DOHH2 (cell line): ENCODE measurements at regions not wholly inside any gene's neighbourhood (a gene's known extent, or its start where the extent isn't known, plus 50 kb on each side); places are given as distances from the start of the nearest gene placed in this dataset.

Experiments
- EZH2phosphoT487 ChIP-seq: fragments of 200-600 bp; sonication (generic); IDR thresholded peaks from 2 replicates; pipeline ENCODE4 v1.6.1; 2017; ENCODE audit warnings: borderline replicate concordance, mild to moderate bottlenecking, antibody characterized with exemption, low read length, moderate library complexity, mixed read lengths
- TF ChIP-seq, protein P1 (sequence below): fragments of 200-600 bp; sonication (generic); IDR thresholded peaks from one replicate; pipeline ENCODE4 v1.5.1; 2014; ENCODE audit warnings: antibody characterized with exemption, mild to moderate bottlenecking, low read depth, low read length; ENCODE audit not compliant: poor library complexity, severe bottlenecking

DNA sequence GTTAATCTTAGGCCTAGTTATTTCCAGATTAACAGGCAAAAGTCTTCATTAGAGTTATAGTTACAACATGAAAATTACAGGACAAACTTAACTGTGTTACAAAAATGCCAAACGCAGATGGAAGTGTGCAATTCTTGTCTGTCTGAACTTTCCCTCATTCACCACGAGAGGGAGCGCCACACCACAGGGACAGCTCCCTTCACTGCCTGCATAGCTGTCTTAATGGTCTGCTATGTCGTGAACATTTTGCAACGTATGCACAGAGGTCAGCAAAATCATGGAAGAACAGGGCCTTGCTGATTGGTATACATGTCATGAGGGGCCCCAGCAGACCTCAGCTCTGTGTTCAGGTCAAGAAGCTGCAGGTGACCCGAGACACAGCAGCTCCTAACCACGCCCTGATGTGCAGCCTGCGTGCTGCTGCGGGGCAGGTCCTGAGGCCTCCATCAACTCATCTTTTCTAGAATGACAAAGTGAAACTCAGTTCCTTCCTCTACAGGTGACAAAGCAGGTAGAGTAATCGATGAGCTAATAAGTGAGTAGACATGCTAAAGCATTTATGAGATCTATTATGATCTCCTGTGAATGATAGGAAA, 78.8 kb upstream of the ATP8B1 start:
- TF ChIP-seq, protein P1, sequence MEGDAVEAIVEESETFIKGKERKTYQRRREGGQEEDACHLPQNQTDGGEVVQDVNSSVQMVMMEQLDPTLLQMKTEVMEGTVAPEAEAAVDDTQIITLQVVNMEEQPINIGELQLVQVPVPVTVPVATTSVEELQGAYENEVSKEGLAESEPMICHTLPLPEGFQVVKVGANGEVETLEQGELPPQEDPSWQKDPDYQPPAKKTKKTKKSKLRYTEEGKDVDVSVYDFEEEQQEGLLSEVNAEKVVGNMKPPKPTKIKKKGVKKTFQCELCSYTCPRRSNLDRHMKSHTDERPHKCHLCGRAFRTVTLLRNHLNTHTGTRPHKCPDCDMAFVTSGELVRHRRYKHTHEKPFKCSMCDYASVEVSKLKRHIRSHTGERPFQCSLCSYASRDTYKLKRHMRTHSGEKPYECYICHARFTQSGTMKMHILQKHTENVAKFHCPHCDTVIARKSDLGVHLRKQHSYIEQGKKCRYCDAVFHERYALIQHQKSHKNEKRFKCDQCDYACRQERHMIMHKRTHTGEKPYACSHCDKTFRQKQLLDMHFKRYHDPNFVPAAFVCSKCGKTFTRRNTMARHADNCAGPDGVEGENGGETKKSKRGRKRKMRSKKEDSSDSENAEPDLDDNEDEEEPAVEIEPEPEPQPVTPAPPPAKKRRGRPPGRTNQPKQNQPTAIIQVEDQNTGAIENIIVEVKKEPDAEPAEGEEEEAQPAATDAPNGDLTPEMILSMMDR: peak; percentile 93
- TF ChIP-seq EZH2phosphoT487: no peak
